ENCODE measurements at regions not wholly inside any gene's neighbourhood (a gene's known extent, or its start where the extent isn't known, plus 50 kb on each side); places are given as distances from the start of the nearest gene placed in this dataset.
A peak's percentile ranks its signal among the peaks of the same experiment; 100 is the strongest.

- H3K4me1 Mint-ChIP-seq: peaks cover 14% of the 10 kb centered on the region
- H3K4me3 Mint-ChIP-seq: no peak overlapping the region
- H3K36me3 Mint-ChIP-seq: no peaks in the 10 kb centered on the region
- peaks cover 9% of the 10 kb centered on the region for H3K27me3 Mint-ChIP-seq
- DNase-seq: no peak
- H3K9me3 Mint-ChIP-seq: no peaks in the 10 kb centered on the region
- no peak overlapping the region for H3K27ac Mint-ChIP-seq
- CTCF ChIA-PET: no interaction called here
These were observed 335.7 kb downstream of the RFC3 start for GRCh38 chr13:34153428-34154180.

- Mint-ChIP-seq H3K27me3 (peaks cover 10% of the 10 kb centered on the region), H3K4me3 (no peak overlapping the region), H3K36me3 (no peaks in the 10 kb centered on the region), H3K4me1 (peaks cover 14% of the 10 kb centered on the region), H3K27ac (no peak overlapping the region), H3K9me3 (no peaks in the 10 kb centered on the region)
- CTCF ChIA-PET: no interaction called here
- no peak for DNase-seq
These were observed 338.1 kb downstream of the RFC3 start for GRCh38 chr13:34155931-34156607.

GRCh38 chr13:34156841-34157365 lies 339.0 kb downstream of the RFC3 start:
- peaks cover 10% of the 10 kb centered on the region for H3K27me3 Mint-ChIP-seq

GRCh38 chr13:34159946-34160345 lies 342.0 kb downstream of the RFC3 start:
- DNase-seq: no peak
- Mint-ChIP-seq H3K4me1 (peaks cover 14% of the 10 kb centered on the region), H3K4me3 (no peak overlapping the region), H3K9me3 (no peaks in the 10 kb centered on the region), H3K27me3 (peaks cover 10% of the 10 kb centered on the region), H3K36me3 (no peaks in the 10 kb centered on the region), H3K27ac (no peak overlapping the region)
- CTCF ChIA-PET: no interaction called here

More at GRCh38 chr13:34156841-34157365, 339.0 kb downstream of the RFC3 start:
- no peak overlapping the region for H3K4me3 Mint-ChIP-seq
- H3K36me3 Mint-ChIP-seq: no peaks in the 10 kb centered on the region
- CTCF ChIA-PET: interaction anchor here (0.6 kb wide), 1 partner anchor 1488 kb away, joined by 3 read pairs; no protein-coding TSS in a partner anchor
- DNase-seq: peak; percentile 52
- H3K9me3 Mint-ChIP-seq: no peaks in the 10 kb centered on the region
- H3K4me1 Mint-ChIP-seq: peaks cover 14% of the 10 kb centered on the region
- H3K27ac Mint-ChIP-seq: no peak overlapping the region

- H3K4me1 Mint-ChIP-seq: peaks cover 4% of the 10 kb centered on the region
- no peak for DNase-seq
These were observed 344.1 kb downstream of the RFC3 start for GRCh38 chr13:34161931-34162543.

GRCh38 chr13:34162544-34162933 lies 344.6 kb downstream of the RFC3 start:
- H3K27me3 Mint-ChIP-seq: peaks cover 4% of the 10 kb centered on the region
- no peak for DNase-seq
- no peaks in the 10 kb centered on the region for H3K4me1 Mint-ChIP-seq
- no peaks in the 10 kb centered on the region for H3K36me3 Mint-ChIP-seq
- no peaks in the 10 kb centered on the region for H3K9me3 Mint-ChIP-seq
- no peak overlapping the region for H3K27ac Mint-ChIP-seq
- CTCF ChIA-PET: no interaction called here
- no peak overlapping the region for H3K4me3 Mint-ChIP-seq

More at GRCh38 chr13:34161931-34162543, 344.1 kb downstream of the RFC3 start:
- Mint-ChIP-seq H3K9me3 (no peaks in the 10 kb centered on the region), H3K27ac (no peak overlapping the region), H3K4me3 (no peak overlapping the region), H3K36me3 (no peaks in the 10 kb centered on the region), H3K27me3 (peaks cover 9% of the 10 kb centered on the region)
- CTCF ChIA-PET: no interaction called here

- H3K4me3 Mint-ChIP-seq: no peak overlapping the region
- H3K9me3 Mint-ChIP-seq: no peaks in the 10 kb centered on the region
- CTCF ChIA-PET: no interaction called here
- H3K36me3 Mint-ChIP-seq: no peaks in the 10 kb centered on the region
- no peak for DNase-seq
- no peak overlapping the region for H3K27ac Mint-ChIP-seq
- H3K4me1 Mint-ChIP-seq: no peaks in the 10 kb centered on the region
- no peaks in the 10 kb centered on the region for H3K27me3 Mint-ChIP-seq
These were observed 346.6 kb downstream of the RFC3 start for GRCh38 chr13:34164582-34164981.

GRCh38 chr13:34165158-34165557 lies 347.2 kb downstream of the RFC3 start:
- CTCF ChIA-PET: no interaction called here
- Mint-ChIP-seq H3K27me3 (no peaks in the 10 kb centered on the region), H3K9me3 (no peaks in the 10 kb centered on the region), H3K4me3 (no peak overlapping the region), H3K27ac (no peak overlapping the region), H3K36me3 (no peaks in the 10 kb centered on the region), H3K4me1 (no peaks in the 10 kb centered on the region)
- no peak for DNase-seq

- DNase-seq: no peak
- Mint-ChIP-seq H3K27ac (no peak overlapping the region), H3K4me3 (no peak overlapping the region), H3K36me3 (no peaks in the 10 kb centered on the region), H3K9me3 (no peaks in the 10 kb centered on the region), H3K4me1 (no peaks in the 10 kb centered on the region), H3K27me3 (no peaks in the 10 kb centered on the region)
- CTCF ChIA-PET: no interaction called here
These were observed 348.5 kb downstream of the RFC3 start for GRCh38 chr13:34166406-34166805.

GRCh38 chr13:34167347-34167746 lies 349.4 kb downstream of the RFC3 start:
- Mint-ChIP-seq H3K9me3 (no peaks in the 10 kb centered on the region), H3K4me3 (no peak overlapping the region), H3K27me3 (no peaks in the 10 kb centered on the region), H3K4me1 (no peaks in the 10 kb centered on the region), H3K27ac (no peak overlapping the region), H3K36me3 (no peaks in the 10 kb centered on the region)
- CTCF ChIA-PET: no interaction called here
- no peak for DNase-seq

- no peaks in the 10 kb centered on the region for H3K9me3 Mint-ChIP-seq
- no peak overlapping the region for H3K27ac Mint-ChIP-seq
- CTCF ChIA-PET: no interaction called here
- H3K4me3 Mint-ChIP-seq: no peak overlapping the region
- H3K36me3 Mint-ChIP-seq: no peaks in the 10 kb centered on the region
- no peaks in the 10 kb centered on the region for H3K4me1 Mint-ChIP-seq
- DNase-seq: no peak
- no peaks in the 10 kb centered on the region for H3K27me3 Mint-ChIP-seq
These were observed 354.1 kb downstream of the RFC3 start for GRCh38 chr13:34172048-34172447.

GRCh38 chr13:34174671-34175145 lies 356.8 kb downstream of the RFC3 start:
- Mint-ChIP-seq H3K27me3 (no peaks in the 10 kb centered on the region), H3K36me3 (no peaks in the 10 kb centered on the region), H3K4me1 (no peaks in the 10 kb centered on the region), H3K9me3 (no peaks in the 10 kb centered on the region), H3K4me3 (no peak overlapping the region), H3K27ac (no peak overlapping the region)
- CTCF ChIA-PET: no interaction called here
- no peak for DNase-seq

GRCh38 chr13:34175551-34175950 lies 357.6 kb downstream of the RFC3 start:
- no peak overlapping the region for H3K27ac Mint-ChIP-seq
- no peaks in the 10 kb centered on the region for H3K36me3 Mint-ChIP-seq
- no peaks in the 10 kb centered on the region for H3K9me3 Mint-ChIP-seq
- no peak for DNase-seq
- CTCF ChIA-PET: no interaction called here
- no peak overlapping the region for H3K4me3 Mint-ChIP-seq
- H3K4me1 Mint-ChIP-seq: no peaks in the 10 kb centered on the region
- no peaks in the 10 kb centered on the region for H3K27me3 Mint-ChIP-seq

- CTCF ChIA-PET: interaction anchor here (1.5 kb wide), 1 partner anchor 18 kb away, joined by 4 read pairs; no protein-coding TSS in a partner anchor
- Mint-ChIP-seq H3K36me3 (no peaks in the 10 kb centered on the region), H3K9me3 (no peaks in the 10 kb centered on the region), H3K27me3 (no peaks in the 10 kb centered on the region), H3K4me1 (no peaks in the 10 kb centered on the region), H3K4me3 (no peak overlapping the region), H3K27ac (no peak overlapping the region)
- DNase-seq: no peak
These were observed 358.7 kb downstream of the RFC3 start for GRCh38 chr13:34176633-34177032.
